HL-60 (cell line): ENCODE measurements at regions not wholly inside any gene's neighbourhood (a gene's known extent, or its start where the extent isn't known, plus 50 kb on each side); places are given as distances from the start of the nearest gene placed in this dataset.

Source experiments
- CTCF ChIP-seq: IDR thresholded peaks from one replicate; pipeline ENCODE4 v1.5.1; 2011; ENCODE audit warnings: low read length, control low read depth, inconsistent platforms; ENCODE audit not compliant: insufficient read depth
- GABPA ChIP-seq: IDR thresholded peaks from 2 replicates; pipeline ENCODE4 v1.6.1; 2012; ENCODE audit warnings: low read depth
- POLR2AphosphoS5 ChIP-seq: IDR thresholded peaks from 2 replicates; pipeline ENCODE4 v1.6.1; 2012; ENCODE audit warnings: low read depth
- TF ChIP-seq, protein P1 (sequence below): IDR thresholded peaks from 2 replicates; pipeline ENCODE4 v1.6.1; 2012; ENCODE audit warnings: low read depth; ENCODE audit not compliant: insufficient replicate concordance

DNA sequence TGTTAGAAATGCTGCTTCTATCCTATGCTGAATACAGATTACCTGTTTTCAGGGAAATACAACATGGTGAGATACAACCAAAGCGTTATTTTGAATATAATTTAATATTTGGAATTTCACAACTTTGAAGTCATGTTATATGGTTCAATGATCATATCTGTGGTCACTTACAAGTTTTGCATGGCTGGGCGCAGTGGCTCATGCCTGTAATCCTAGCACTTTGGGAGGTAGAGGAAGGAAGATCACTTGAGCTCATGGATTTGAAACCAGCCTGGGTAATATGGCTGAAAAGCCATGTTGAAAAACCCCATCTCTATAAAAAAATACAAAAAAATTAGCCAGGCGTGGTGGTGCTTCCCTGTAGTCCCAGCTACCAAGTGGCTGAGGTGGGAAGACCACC is 57.9 kb downstream of the DOP1B start:
- TF ChIP-seq CTCF (no peak), GABPA (no peak), POLR2AphosphoS5 (no peak)
- TF ChIP-seq, protein P1, sequence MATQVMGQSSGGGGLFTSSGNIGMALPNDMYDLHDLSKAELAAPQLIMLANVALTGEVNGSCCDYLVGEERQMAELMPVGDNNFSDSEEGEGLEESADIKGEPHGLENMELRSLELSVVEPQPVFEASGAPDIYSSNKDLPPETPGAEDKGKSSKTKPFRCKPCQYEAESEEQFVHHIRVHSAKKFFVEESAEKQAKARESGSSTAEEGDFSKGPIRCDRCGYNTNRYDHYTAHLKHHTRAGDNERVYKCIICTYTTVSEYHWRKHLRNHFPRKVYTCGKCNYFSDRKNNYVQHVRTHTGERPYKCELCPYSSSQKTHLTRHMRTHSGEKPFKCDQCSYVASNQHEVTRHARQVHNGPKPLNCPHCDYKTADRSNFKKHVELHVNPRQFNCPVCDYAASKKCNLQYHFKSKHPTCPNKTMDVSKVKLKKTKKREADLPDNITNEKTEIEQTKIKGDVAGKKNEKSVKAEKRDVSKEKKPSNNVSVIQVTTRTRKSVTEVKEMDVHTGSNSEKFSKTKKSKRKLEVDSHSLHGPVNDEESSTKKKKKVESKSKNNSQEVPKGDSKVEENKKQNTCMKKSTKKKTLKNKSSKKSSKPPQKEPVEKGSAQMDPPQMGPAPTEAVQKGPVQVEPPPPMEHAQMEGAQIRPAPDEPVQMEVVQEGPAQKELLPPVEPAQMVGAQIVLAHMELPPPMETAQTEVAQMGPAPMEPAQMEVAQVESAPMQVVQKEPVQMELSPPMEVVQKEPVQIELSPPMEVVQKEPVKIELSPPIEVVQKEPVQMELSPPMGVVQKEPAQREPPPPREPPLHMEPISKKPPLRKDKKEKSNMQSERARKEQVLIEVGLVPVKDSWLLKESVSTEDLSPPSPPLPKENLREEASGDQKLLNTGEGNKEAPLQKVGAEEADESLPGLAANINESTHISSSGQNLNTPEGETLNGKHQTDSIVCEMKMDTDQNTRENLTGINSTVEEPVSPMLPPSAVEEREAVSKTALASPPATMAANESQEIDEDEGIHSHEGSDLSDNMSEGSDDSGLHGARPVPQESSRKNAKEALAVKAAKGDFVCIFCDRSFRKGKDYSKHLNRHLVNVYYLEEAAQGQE, result no peak
